ENCODE measurements at regions not wholly inside any gene's neighbourhood (a gene's known extent, or its start where the extent isn't known, plus 50 kb on each side); places are given as distances from the start of the nearest gene placed in this dataset.

DNA sequence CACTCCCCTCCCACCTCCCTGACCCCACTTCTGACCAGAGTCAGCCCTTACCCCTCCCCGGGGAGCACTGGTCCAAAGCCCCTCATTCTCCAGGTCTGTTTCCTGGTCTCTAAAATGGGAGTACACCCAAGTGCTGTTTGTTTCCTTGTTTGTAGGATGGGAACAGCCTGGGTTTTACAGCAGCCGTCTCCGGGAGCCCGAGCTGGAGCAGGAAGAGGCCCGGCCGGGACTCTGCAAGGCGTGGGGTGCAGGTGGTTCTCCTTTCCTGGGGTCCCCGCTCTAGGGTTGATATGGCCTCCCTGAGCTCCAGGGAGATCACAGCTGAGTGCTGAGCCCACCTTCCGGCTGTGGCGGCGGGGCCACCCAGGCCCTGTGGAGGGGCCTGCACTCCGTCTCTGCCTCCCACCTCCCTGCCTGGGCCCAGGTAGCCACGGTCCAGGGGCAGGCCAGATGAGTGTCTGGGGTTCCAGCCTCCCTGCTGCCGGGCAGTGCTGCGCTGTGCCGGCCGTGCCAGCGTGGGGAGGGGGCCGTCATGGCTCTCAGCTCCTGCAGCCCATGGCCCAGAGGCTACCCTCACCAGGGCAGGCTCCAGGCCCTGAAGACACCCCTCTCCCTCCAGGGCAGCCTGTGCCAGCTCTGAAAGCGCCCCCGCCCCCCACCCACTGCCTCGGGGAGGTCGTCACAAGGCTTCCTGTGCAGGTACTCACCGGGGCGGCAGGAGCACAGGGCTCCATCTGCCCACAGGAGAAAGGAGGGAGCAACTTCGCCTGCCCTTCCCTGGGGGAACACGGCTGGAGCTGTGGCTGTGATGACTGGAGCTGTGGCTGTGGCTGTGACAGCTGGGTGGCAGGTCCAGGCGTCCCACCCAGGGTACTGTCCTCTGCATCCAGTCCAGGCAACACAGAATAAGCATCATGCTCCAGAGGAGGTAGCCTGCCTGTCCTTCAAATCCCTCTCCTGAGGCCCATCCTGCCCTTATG, 98.8 kb downstream of the ADRA2C start:
- no peaks in the 10 kb centered on the region for H3K36me3 ChIP-seq (ENCODE audit: control insufficient read depth, insufficient read depth, low read length)
- ChIA-PET CTCF (interaction anchor here (0.6 to 2.0 kb wide), 6 partner anchors 11 to 142 kb away, joined by 3 to 7 read pairs (median 3); no protein-coding TSS in a partner anchor), POLR2A (no interaction called here)
- no peak for TF ChIP-seq CTCF (IDR thresholded peaks at IDR 0.05; ENCODE audit: insufficient read depth, low read depth, low read length)
- H3K4me3 ChIP-seq (ENCODE audit: low read depth, low read length) = no peak overlapping the region
- peaks cover 11% of the 10 kb centered on the region; the same call in 1 of the 2 replicates for H3K27me3 ChIP-seq (ENCODE audit: control insufficient read depth, insufficient read depth, low read length)
- no peak for DNase-seq (ENCODE audit: low read depth)

GRCh38 chr4:3865986-3866812, 100.0 kb downstream of the ADRA2C start:
- TF ChIP-seq CTCF (IDR thresholded peaks at IDR 0.05; ENCODE audit: insufficient read depth, low read depth, low read length) = no peak
- ChIA-PET POLR2A (no interaction called here), CTCF (interaction anchor here (0.7 kb wide), 2 partner anchors 75 to 143 kb away, joined by 3 to 7 read pairs; no protein-coding TSS in a partner anchor)
- no peak for DNase-seq (ENCODE audit: low read depth)
- no peak overlapping the region for H3K4me3 ChIP-seq (ENCODE audit: low read depth, low read length)
- H3K27me3 ChIP-seq (ENCODE audit: control insufficient read depth, insufficient read depth, low read length) = peaks cover 17% of the 10 kb centered on the region
- no peaks in the 10 kb centered on the region for H3K36me3 ChIP-seq (ENCODE audit: control insufficient read depth, insufficient read depth, low read length)

DNA sequence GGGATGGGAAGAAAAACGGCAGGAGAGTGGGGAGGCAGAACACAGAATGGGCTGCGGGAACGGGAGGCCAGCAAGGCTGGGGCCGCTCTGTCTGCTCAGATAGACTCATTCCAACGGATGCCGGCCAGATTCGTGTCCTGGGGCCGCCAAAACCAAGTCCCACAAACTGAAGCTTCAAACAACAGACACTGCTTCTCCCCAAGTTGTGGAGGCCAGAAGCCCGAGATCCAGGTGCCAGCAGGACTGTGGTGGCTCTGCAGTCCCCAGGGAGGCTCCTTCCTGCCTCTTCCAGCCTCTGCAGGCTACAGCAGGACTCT, 100.6 kb downstream of the ADRA2C start:
- Histone ChIP-seq H3K4me3 (ENCODE audit: low read depth, low read length) (no peak overlapping the region), H3K36me3 (ENCODE audit: control insufficient read depth, insufficient read depth, low read length) (no peaks in the 10 kb centered on the region), H3K27me3 (ENCODE audit: control insufficient read depth, insufficient read depth, low read length) (peaks cover 18% of the 10 kb centered on the region)
- CTCF ChIA-PET = no interaction called here
- no peak for DNase-seq (ENCODE audit: low read depth)
- POLR2A ChIA-PET = no interaction called here
- TF ChIP-seq CTCF (IDR thresholded peaks at IDR 0.05; ENCODE audit: insufficient read depth, low read depth, low read length) = no peak

- POLR2A ChIA-PET = no interaction called here
- H3K27me3 ChIP-seq (ENCODE audit: control insufficient read depth, insufficient read depth, low read length) = peaks cover 23% of the 10 kb centered on the region
Observed at GRCh38 chr4:3867403-3868100, 101.4 kb downstream of the ADRA2C start.

More at GRCh38 chr4:3867403-3868100, 101.4 kb downstream of the ADRA2C start:
- DNase-seq (ENCODE audit: low read depth) = no peak
- TF ChIP-seq CTCF (IDR thresholded peaks at IDR 0.05; ENCODE audit: insufficient read depth, low read depth, low read length) = no peak
- CTCF ChIA-PET = no interaction called here
- no peaks in the 10 kb centered on the region for H3K36me3 ChIP-seq (ENCODE audit: control insufficient read depth, insufficient read depth, low read length)
- no peak overlapping the region for H3K4me3 ChIP-seq (ENCODE audit: low read depth, low read length)
